SK-MEL-5 (cell line): ENCODE measurements at regions not wholly inside any gene's neighbourhood (a gene's known extent, or its start where the extent isn't known, plus 50 kb on each side); places are given as distances from the start of the nearest gene placed in this dataset.

Experiments used
- DNase-seq: peaks from one replicate; pipeline ENCODE4 v3.0.0-alpha.2; 2016; ENCODE audit warnings: low read depth, low spot score
- in situ Hi-C: cut with HindIII; loops from 2 replicates; pipeline ENCODE4 v1.10.0; 2016; ENCODE audit warnings: low sequenced_read_pairs, high pct_unique_total_duplicates, low pct_unique_long_range_greater_than_20kb

GRCh38 chr5:120199559-120199958 lies 264.5 kb upstream of the PRR16 start:
- no peak for DNase-seq
- in situ Hi-C loops: no loop called here

GRCh38 chr5:120207129-120207528 lies 257.0 kb upstream of the PRR16 start:
- in situ Hi-C loops: no loop called here
- DNase-seq: no peak

DNA sequence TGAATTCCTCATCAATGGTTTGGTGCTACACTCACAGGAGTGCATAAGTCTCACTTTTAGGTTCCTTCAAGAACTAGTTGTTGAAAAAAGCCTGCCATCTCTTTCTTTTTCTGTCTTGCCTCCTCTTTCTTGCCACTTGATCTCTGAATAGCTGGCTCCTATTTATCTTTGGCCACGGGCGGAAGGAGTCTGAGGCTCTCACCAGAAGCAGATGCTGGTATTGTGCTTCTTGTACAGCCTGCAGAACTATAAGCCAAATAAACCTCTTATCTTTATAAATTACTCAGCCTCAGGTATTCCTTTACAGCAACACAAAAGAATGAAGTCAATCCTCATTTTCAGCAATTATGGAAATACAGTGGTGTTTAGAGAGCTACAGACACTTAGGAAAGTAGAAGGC lies 247.1 kb upstream of the PRR16 start:
- in situ Hi-C loops: no loop called here
- no peak for DNase-seq

GRCh38 chr5:120219988-120220387 lies 244.1 kb upstream of the PRR16 start:
- no peak for DNase-seq
- in situ Hi-C loops: no loop called here

GRCh38 chr5:120225524-120225923 lies 238.6 kb upstream of the PRR16 start:
- in situ Hi-C loops: no loop called here
- no peak for DNase-seq

GRCh38 chr5:120228262-120229031 lies 235.7 kb upstream of the PRR16 start:
- peak; percentile 44 for DNase-seq
- in situ Hi-C loops: no loop called here

GRCh38 chr5:120229036-120229435 lies 235.1 kb upstream of the PRR16 start:
- in situ Hi-C loops: no loop called here
- DNase-seq: no peak

GRCh38 chr5:120231563-120231962 lies 232.5 kb upstream of the PRR16 start:
- in situ Hi-C loops: no loop called here
- DNase-seq: no peak

DNA sequence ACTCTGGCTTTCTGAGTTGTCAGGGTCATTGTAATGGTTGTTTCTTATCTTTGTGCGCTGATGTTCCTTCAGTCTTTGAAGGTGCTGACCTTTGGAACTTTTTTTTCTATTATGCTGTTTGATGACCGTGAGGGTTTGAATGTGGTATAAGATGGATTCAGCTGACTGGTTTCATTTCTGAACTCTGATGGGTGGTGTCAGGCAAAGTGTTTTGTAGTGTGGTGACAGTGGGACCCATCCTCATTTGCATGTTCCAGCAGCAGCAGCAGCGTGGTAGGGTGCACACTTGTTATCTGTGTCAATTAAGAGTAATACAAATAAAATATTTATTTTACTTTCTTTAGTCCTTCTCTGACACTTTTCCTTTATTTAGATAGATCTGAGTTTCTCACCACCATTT lies 227.7 kb upstream of the PRR16 start:
- in situ Hi-C loops: no loop called here

GRCh38 chr5:120239086-120239485 lies 225.0 kb upstream of the PRR16 start:
- in situ Hi-C loops: no loop called here
- DNase-seq: no peak

More for the DNA sequence above, 227.7 kb upstream of the PRR16 start:
- DNase-seq: no peak

GRCh38 chr5:120240706-120241105 lies 223.4 kb upstream of the PRR16 start:
- no peak for DNase-seq
- in situ Hi-C loops: no loop called here

DNA sequence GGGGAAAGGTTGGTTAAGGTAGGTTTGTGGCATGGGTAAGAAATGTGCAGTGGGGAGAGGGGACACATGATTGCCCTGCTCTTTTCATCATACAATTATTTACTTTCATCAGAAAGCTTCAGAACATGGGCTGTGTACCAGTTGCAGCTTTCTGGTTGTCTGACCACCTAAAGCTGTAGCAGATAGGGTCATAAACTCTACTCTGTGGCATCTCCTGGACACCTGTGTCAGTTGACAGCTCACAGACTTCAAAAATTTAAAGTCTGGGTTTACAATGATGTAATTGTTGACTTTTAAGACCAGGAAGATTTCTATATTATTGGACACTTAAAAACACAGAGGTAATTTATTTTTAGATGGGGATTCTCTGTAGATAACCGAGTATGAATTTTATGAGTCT lies 222.7 kb upstream of the PRR16 start:
- in situ Hi-C loops: no loop called here
- DNase-seq: no peak

GRCh38 chr5:120251898-120252297 lies 212.2 kb upstream of the PRR16 start:
- DNase-seq: no peak
- in situ Hi-C loops: no loop called here

GRCh38 chr5:120252839-120253238 lies 211.3 kb upstream of the PRR16 start:
- in situ Hi-C loops: no loop called here
- DNase-seq: no peak

GRCh38 chr5:120254385-120254784 lies 209.7 kb upstream of the PRR16 start:
- DNase-seq: no peak
- in situ Hi-C loops: no loop called here

- no peak for DNase-seq
- in situ Hi-C loops: no loop called here
Observed at GRCh38 chr5:120255214-120255613, 208.9 kb upstream of the PRR16 start.

GRCh38 chr5:120256376-120256775 lies 207.7 kb upstream of the PRR16 start:
- DNase-seq: no peak
- in situ Hi-C loops: no loop called here

- in situ Hi-C loops: no loop called here
- DNase-seq: no peak
Observed at GRCh38 chr5:120257358-120257971, 206.6 kb upstream of the PRR16 start.

DNA sequence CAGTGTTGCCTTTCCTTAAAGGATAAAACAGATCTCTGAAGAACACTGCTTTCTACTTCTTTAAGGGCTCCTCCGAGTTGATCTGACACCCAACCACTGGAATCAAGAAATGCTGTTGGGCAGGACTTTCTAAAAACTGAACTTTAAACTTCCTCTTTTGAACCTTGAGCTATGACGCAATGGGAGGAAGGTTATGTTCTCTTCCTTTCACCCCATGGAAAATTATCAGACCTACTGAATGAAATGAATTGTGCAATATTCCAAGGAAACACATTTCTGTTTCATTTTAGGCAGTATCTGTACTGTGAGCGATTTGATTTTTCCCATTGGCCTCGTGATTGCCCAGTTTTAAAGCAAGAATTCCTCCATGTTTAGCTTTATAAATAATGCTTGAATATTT lies 206.0 kb upstream of the PRR16 start:
- in situ Hi-C loops: no loop called here
- DNase-seq: no peak
